Peyer's patch (tissue), 4 donors: ENCODE measurements at regions not wholly inside any gene's neighbourhood (a gene's known extent, or its start where the extent isn't known, plus 50 kb on each side); places are given as distances from the start of the nearest gene placed in this dataset.

ENCODE experiments used
- DNase-seq, 3 donors: peaks; one replicate each; pipeline ENCODE4 v3.0.0-alpha.2; 2017 to 2019
- H3K27ac ChIP-seq, 4 donors: fragments of 200-600 bp; sonication (generic); one replicate each; pipeline ENCODE4 v1.5.1; 2016 to 2019
- H3K27me3 ChIP-seq, 2 donors: fragments of 200-600 bp; sonication (generic); one replicate each; pipeline ENCODE4 v1.5.1; 2019
- H3K36me3 ChIP-seq, 3 donors: fragments of 200-600 bp; sonication (generic); one replicate each; pipeline ENCODE4 v1.5.1; 2016 to 2019
- H3K4me1 ChIP-seq, 4 donors: fragments of 200-600 bp; sonication (generic); one replicate each; pipeline ENCODE4 v1.5.1; 2016 to 2019
- H3K4me3 ChIP-seq, 4 donors: fragments of 200-600 bp; sonication (generic); 1 replicate in 3 of 4; 2 replicates in 1 of 4; pipeline ENCODE4 v1.5.1; 2016 to 2019; ENCODE audit warnings: mild to moderate bottlenecking in 1 of 4
- H3K9me3 ChIP-seq, 4 donors: fragments of 200-600 bp; sonication (generic); one replicate each; pipeline ENCODE4 v1.5.1; 2016 to 2019; ENCODE audit warnings: mild to moderate bottlenecking in 1 of 4
- CTCF ChIP-seq, 6 experiments: fragments of 450-650 bp in 4 of 6; fragments of 200-600 bp in 2 of 6; sonication (generic) in 1 of 6; IDR thresholded peaks; one replicate each; pipeline ENCODE4 v1.5.1; 2017 to 2019; ENCODE audit warnings: antibody characterized with exemption in 6 of 6, mild to moderate bottlenecking in 3 of 6, moderate library complexity in 1 of 6
- POLR2A ChIP-seq, 2 donors: fragments of 450-650 bp; IDR thresholded peaks; one replicate each; pipeline ENCODE4 v1.5.1; 2017; ENCODE audit warnings: antibody characterized with exemption in 2 of 2, mild to moderate bottlenecking in 2 of 2, moderate library complexity in 2 of 2

GRCh38 chr4:156201050-156201449, 247.4 kb upstream of the CTSO start:
- Histone ChIP-seq H3K4me3 (no peak overlapping the region), H3K36me3 (no peaks in the 10 kb centered on the region), H3K9me3 (no peaks in the 10 kb centered on the region), H3K4me1 (no peaks in the 10 kb centered on the region), H3K27me3 (no peaks in the 10 kb centered on the region), H3K27ac (no peak overlapping the region)
- DNase-seq, result no peak
- no peak for TF ChIP-seq CTCF (IDR thresholded peaks at IDR 0.05)
- TF ChIP-seq POLR2A (IDR thresholded peaks at IDR 0.05), result no peak

- DNase-seq, result no peak
- H3K4me3 ChIP-seq, result no peak overlapping the region
- H3K27ac ChIP-seq, result no peak overlapping the region
- TF ChIP-seq CTCF (IDR thresholded peaks at IDR 0.05) (no peak), POLR2A (IDR thresholded peaks at IDR 0.05) (no peak)
- H3K27me3 ChIP-seq, result no peaks in the 10 kb centered on the region
- H3K9me3 ChIP-seq, result no peaks in the 10 kb centered on the region
- no peaks in the 10 kb centered on the region for H3K36me3 ChIP-seq
- H3K4me1 ChIP-seq, result no peaks in the 10 kb centered on the region
Measured at GRCh38 chr4:156198511-156198910, 244.8 kb upstream of the CTSO start.

GRCh38 chr4:156197216-156197615, 243.6 kb upstream of the CTSO start:
- Histone ChIP-seq H3K27me3 (no peaks in the 10 kb centered on the region), H3K4me3 (no peak overlapping the region), H3K27ac (peak overlapping the region in 1 of 4 donors; percentile 44), H3K36me3 (no peaks in the 10 kb centered on the region), H3K4me1 (no peaks in the 10 kb centered on the region), H3K9me3 (no peaks in the 10 kb centered on the region)
- TF ChIP-seq CTCF (IDR thresholded peaks at IDR 0.05) (no peak), POLR2A (IDR thresholded peaks at IDR 0.05) (no peak)
- no peak for DNase-seq

GRCh38 chr4:156196722-156197121, 243.1 kb upstream of the CTSO start:
- TF ChIP-seq POLR2A (IDR thresholded peaks at IDR 0.05) (no peak), CTCF (IDR thresholded peaks at IDR 0.05) (no peak)
- H3K9me3 ChIP-seq, result no peaks in the 10 kb centered on the region
- peak overlapping the region in 2 of 4 donors; percentile 1 to 44 for H3K27ac ChIP-seq
- no peaks in the 10 kb centered on the region for H3K27me3 ChIP-seq
- no peaks in the 10 kb centered on the region for H3K4me1 ChIP-seq
- H3K36me3 ChIP-seq, result no peaks in the 10 kb centered on the region
- no peak for DNase-seq
- no peak overlapping the region for H3K4me3 ChIP-seq

GRCh38 chr4:156195914-156196313, 242.2 kb upstream of the CTSO start:
- TF ChIP-seq CTCF (IDR thresholded peaks at IDR 0.05) (no peak), POLR2A (IDR thresholded peaks at IDR 0.05) (no peak)
- no peaks in the 10 kb centered on the region for H3K36me3 ChIP-seq
- H3K27me3 ChIP-seq, result no peaks in the 10 kb centered on the region
- no peak overlapping the region for H3K27ac ChIP-seq
- H3K4me3 ChIP-seq, result no peak overlapping the region
- H3K4me1 ChIP-seq, result no peaks in the 10 kb centered on the region
- H3K9me3 ChIP-seq, result no peaks in the 10 kb centered on the region
- DNase-seq, result no peak

- H3K27ac ChIP-seq, result no peak overlapping the region
- no peak overlapping the region for H3K4me3 ChIP-seq
- TF ChIP-seq CTCF (IDR thresholded peaks at IDR 0.05) (no peak), POLR2A (IDR thresholded peaks at IDR 0.05) (no peak)
Measured at GRCh38 chr4:156194896-156195295, 241.2 kb upstream of the CTSO start.

More at GRCh38 chr4:156194896-156195295, 241.2 kb upstream of the CTSO start:
- DNase-seq, result no peak
- Histone ChIP-seq H3K9me3 (no peaks in the 10 kb centered on the region), H3K27me3 (no peaks in the 10 kb centered on the region), H3K36me3 (no peaks in the 10 kb centered on the region), H3K4me1 (no peaks in the 10 kb centered on the region)
